ENCODE measurements at regions not wholly inside any gene's neighbourhood (a gene's known extent, or its start where the extent isn't known, plus 50 kb on each side); places are given as distances from the start of the nearest gene placed in this dataset.

GRCh38 chr5:155406815-155407214 is 393.3 kb downstream of the KIF4B start:
- H2AFZ ChIP-seq (ENCODE audit: low read depth, low read length) = no peak overlapping the region
- FAIRE-seq = no peak
- H4K20me1 ChIP-seq (replicated peaks; ENCODE audit: control insufficient read depth, extremely low read depth, insufficient read depth, low read length) = no peaks in the 10 kb centered on the region
- intact Hi-C loops (cut with micrococcal nuclease) = no loop called here
- no TSS peak for BruUV-seq (replicated peaks)
- TF ChIP-seq JUN (IDR thresholded peaks at IDR 0.05; ENCODE audit: borderline replicate concordance, insufficient read depth, insufficient read length, low read depth) = no peak
- TF ChIP-seq POLR2A (IDR thresholded peaks at IDR 0.05; ENCODE audit: low read depth, low read length) = no peak
- no peak for TF ChIP-seq FOS (IDR thresholded peaks at IDR 0.05; ENCODE audit: borderline replicate concordance, insufficient read depth, low read length)
- no peak for TF ChIP-seq EZH2 (IDR thresholded peaks at IDR 0.05; ENCODE audit: borderline replicate concordance, low read depth, low read length, severe bottlenecking)
- TF ChIP-seq, protein P1, sequence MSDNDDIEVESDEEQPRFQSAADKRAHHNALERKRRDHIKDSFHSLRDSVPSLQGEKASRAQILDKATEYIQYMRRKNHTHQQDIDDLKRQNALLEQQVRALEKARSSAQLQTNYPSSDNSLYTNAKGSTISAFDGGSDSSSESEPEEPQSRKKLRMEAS (IDR thresholded peaks at IDR 0.05; ENCODE audit: insufficient read depth, insufficient read length) = no peak
- H3K4me1 ChIP-seq (ENCODE audit: control insufficient read depth, extremely low read depth, insufficient read depth, low read length) = no peaks in the 10 kb centered on the region
- H3K9me3 ChIP-seq (replicated peaks; ENCODE audit: control insufficient read depth, insufficient read depth, low read length) = peaks cover 10% of the 10 kb centered on the region
- no peak overlapping the region for H3K4me3 ChIP-seq (replicated peaks in 1 of 3; ENCODE audit: insufficient read depth in 1 of 3, low read depth in 1 of 3, low read length in 3 of 3)
- H3K9me1 ChIP-seq (replicated peaks; ENCODE audit: control insufficient read depth, extremely low read depth, insufficient read depth, low read length) = no peaks in the 10 kb centered on the region
- no peak for DNase-seq (ENCODE audit: low read depth, low spot score)
- no peaks in the 10 kb centered on the region for H3K27me3 ChIP-seq (ENCODE audit: control insufficient read depth in 2 of 2, insufficient read depth in 2 of 2, low read length in 2 of 2)
- CTCF ChIA-PET = interaction anchor here (0.7 kb wide), 1 partner anchor 859 kb away, joined by 3 read pairs; no protein-coding TSS in a partner anchor
- dilution Hi-C loops (cut with MboI; ENCODE audit: extremely low pct_ligation_motif_present, low sequenced_read_pairs) = no loop called here
- POLR2A ChIA-PET = no interaction called here
- no peak overlapping the region for H3K4me2 ChIP-seq (ENCODE audit: insufficient read depth, low read length)
- H3K9ac ChIP-seq (replicated peaks; ENCODE audit: extremely low read depth, insufficient read depth, low read length) = no peak overlapping the region
- no peaks in the 10 kb centered on the region for H3K79me2 ChIP-seq (ENCODE audit: control insufficient read depth, insufficient read depth, low read length)
- H3K36me3 ChIP-seq (ENCODE audit: control insufficient read depth in 2 of 2, extremely low read depth in 1 of 2, insufficient read depth in 2 of 2, low read length in 2 of 2) = no peaks in the 10 kb centered on the region
- no peak overlapping the region for H3K27ac ChIP-seq (ENCODE audit: insufficient read depth, low read depth, low read length)

- no peak for DNase-seq (ENCODE audit: low read depth, low spot score)
- no peak overlapping the region for H3K27ac ChIP-seq (ENCODE audit: insufficient read depth, low read depth, low read length)
- no peaks in the 10 kb centered on the region for H4K20me1 ChIP-seq (replicated peaks; ENCODE audit: control insufficient read depth, extremely low read depth, insufficient read depth, low read length)
- no peaks in the 10 kb centered on the region for H3K79me2 ChIP-seq (ENCODE audit: control insufficient read depth, insufficient read depth, low read length)
- FAIRE-seq = no peak
- no peaks in the 10 kb centered on the region for H3K9me1 ChIP-seq (replicated peaks; ENCODE audit: control insufficient read depth, extremely low read depth, insufficient read depth, low read length)
- ChIA-PET CTCF (no interaction called here), POLR2A (no interaction called here)
- no peaks in the 10 kb centered on the region for H3K36me3 ChIP-seq (ENCODE audit: control insufficient read depth in 2 of 2, extremely low read depth in 1 of 2, insufficient read depth in 2 of 2, low read length in 2 of 2)
- no peak overlapping the region for H2AFZ ChIP-seq (ENCODE audit: low read depth, low read length)
- dilution Hi-C loops (cut with MboI; ENCODE audit: extremely low pct_ligation_motif_present, low sequenced_read_pairs) (no loop called here), intact Hi-C loops (cut with micrococcal nuclease) (no loop called here)
- no peaks in the 10 kb centered on the region for H3K4me1 ChIP-seq (ENCODE audit: control insufficient read depth, extremely low read depth, insufficient read depth, low read length)
- H3K4me3 ChIP-seq (replicated peaks in 1 of 3; ENCODE audit: insufficient read depth in 1 of 3, low read depth in 1 of 3, low read length in 3 of 3) = no peak overlapping the region
- TF ChIP-seq GATA2 (IDR thresholded peaks at IDR 0.05; ENCODE audit: insufficient read depth, insufficient read length, low read depth, low read length) = no peak
- no peak for TF ChIP-seq CTCF (IDR thresholded peaks at IDR 0.05; ENCODE audit: extremely low read depth in 1 of 2, insufficient read depth in 1 of 2, low read depth in 1 of 2, low read length in 2 of 2)
- TF ChIP-seq POLR2A (IDR thresholded peaks at IDR 0.05; ENCODE audit: low read depth, low read length) = no peak
- TF ChIP-seq FOS (IDR thresholded peaks at IDR 0.05; ENCODE audit: borderline replicate concordance, insufficient read depth, low read length) = no peak
- H3K4me2 ChIP-seq (ENCODE audit: insufficient read depth, low read length) = no peak overlapping the region
- no TSS peak for BruUV-seq (replicated peaks)
- H3K27me3 ChIP-seq (ENCODE audit: control insufficient read depth in 2 of 2, insufficient read depth in 2 of 2, low read length in 2 of 2) = no peaks in the 10 kb centered on the region
- peaks cover under 1% of the 10 kb centered on the region for H3K9me3 ChIP-seq (replicated peaks; ENCODE audit: control insufficient read depth, insufficient read depth, low read length)
- no peak overlapping the region for H3K9ac ChIP-seq (replicated peaks; ENCODE audit: extremely low read depth, insufficient read depth, low read length)
These were observed 394.9 kb downstream of the KIF4B start for GRCh38 chr5:155408465-155408864.

All from endothelial cell of umbilical vein (primary cell).